GM19324 (cell line): ENCODE measurements at regions not wholly inside any gene's neighbourhood (a gene's known extent, or its start where the extent isn't known, plus 50 kb on each side); places are given as distances from the start of the nearest gene placed in this dataset.

Experiments used
- ATAC-seq: cut with Tn5 transposase; IDR thresholded peaks from one replicate; pipeline ENCODE4 v1.9.1; 2021; ENCODE audit warnings: mild to moderate bottlenecking, moderate library complexity; ENCODE audit not compliant: unreplicated experiment, low FRiP score

- no peak for ATAC-seq
Observed at GRCh38 chr14:58697930-58698642, 60.3 kb downstream of the DACT1 start.

GRCh38 chr14:58699681-58700205 is 62.0 kb downstream of the DACT1 start:
- no peak for ATAC-seq

- no peak for ATAC-seq
Observed at GRCh38 chr14:58701156-58701555, 63.4 kb downstream of the DACT1 start.

- no peak for ATAC-seq
Observed at GRCh38 chr14:58701604-58702003, 63.8 kb downstream of the DACT1 start.

- no peak for ATAC-seq
Observed at GRCh38 chr14:58702441-58703160, 64.8 kb downstream of the DACT1 start.

- ATAC-seq, result no peak
Observed at GRCh38 chr14:58703161-58703506, 65.4 kb downstream of the DACT1 start.

GRCh38 chr14:58705066-58705465 is 67.3 kb downstream of the DACT1 start:
- no peak for ATAC-seq

GRCh38 chr14:58707949-58708348 is 70.2 kb downstream of the DACT1 start:
- no peak for ATAC-seq

- ATAC-seq, result no peak
Observed at GRCh38 chr14:58709949-58710348, 72.2 kb downstream of the DACT1 start.

- ATAC-seq, result no peak
Observed at GRCh38 chr14:58711382-58711781, 73.6 kb downstream of the DACT1 start.

GRCh38 chr14:58712357-58712756 is 74.6 kb downstream of the DACT1 start:
- ATAC-seq, result no peak

GRCh38 chr14:58713677-58714076 is 75.9 kb downstream of the DACT1 start:
- ATAC-seq, result no peak

GRCh38 chr14:58716706-58717105 is 78.9 kb downstream of the DACT1 start:
- ATAC-seq, result no peak

- ATAC-seq, result no peak
Observed at GRCh38 chr14:58717211-58717610, 79.4 kb downstream of the DACT1 start.

- no peak for ATAC-seq
Observed at GRCh38 chr14:58717813-58718212, 80.1 kb downstream of the DACT1 start.

- no peak for ATAC-seq
Observed at GRCh38 chr14:58718226-58719205, 80.8 kb downstream of the DACT1 start.

- ATAC-seq, result no peak
Observed at GRCh38 chr14:58721723-58722122, 84.0 kb downstream of the DACT1 start.

- ATAC-seq, result no peak
Observed at GRCh38 chr14:58722441-58722840, 84.7 kb downstream of the DACT1 start.

- no peak for ATAC-seq
Observed at GRCh38 chr14:58724206-58724605, 86.4 kb downstream of the DACT1 start.

GRCh38 chr14:58724702-58725101 is 86.9 kb downstream of the DACT1 start:
- no peak for ATAC-seq

GRCh38 chr14:58725226-58725625 is 87.5 kb downstream of the DACT1 start:
- ATAC-seq, result no peak
